T47D (cell line): ENCODE measurements at regions not wholly inside any gene's neighbourhood (a gene's known extent, or its start where the extent isn't known, plus 50 kb on each side); places are given as distances from the start of the nearest gene placed in this dataset.
"Not testable (repeated sequence)": the region's sequence is repeated elsewhere in the genome, so short reads cannot be mapped to it uniquely, and the experiment has no call there.

Source experiments
- DNase-seq, 2 experiments: peaks; one replicate each; pipeline versions ENCODE4 v3.0.0 to v3.0.0-alpha.2; 2011 to 2012; ENCODE audit warnings: low read depth in 1 of 2, low spot score in 1 of 2
- JUND ChIP-seq: IDR thresholded peaks from 2 replicates; pipeline ENCODE4 v1.6.1; 2012; ENCODE audit warnings: low read depth
- in situ Hi-C: cut with HindIII; loops from 2 replicates; pipeline ENCODE4 v1.10.0; 2016; ENCODE audit warnings: low sequenced_read_pairs, low pct_unique_long_range_greater_than_20kb

DNA sequence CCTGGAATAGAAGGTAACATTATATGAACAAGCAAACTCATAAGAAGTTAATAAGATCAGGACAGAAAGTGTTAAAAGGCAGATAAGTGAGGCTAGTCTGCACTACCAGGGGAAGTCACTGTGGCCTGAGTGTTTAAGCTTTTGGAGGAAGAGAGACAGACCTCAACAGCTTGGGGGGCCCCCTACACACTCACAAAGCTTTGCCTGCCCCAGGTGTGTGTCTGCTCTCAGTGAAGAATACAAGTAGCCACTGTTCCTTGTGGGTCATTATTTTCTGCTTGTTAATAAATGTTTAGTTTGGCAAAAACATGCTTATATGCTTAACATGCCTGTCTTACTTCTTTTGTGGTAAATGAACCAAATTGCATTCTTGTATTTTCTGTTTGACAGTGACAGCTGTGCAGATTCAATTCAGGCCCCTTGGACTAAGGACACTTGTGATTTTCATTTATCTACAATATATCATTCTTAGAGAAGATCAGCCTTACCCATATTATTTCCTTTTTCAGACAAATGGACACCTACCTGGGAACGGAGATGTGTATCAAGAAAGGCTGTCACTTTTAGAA, 50.7 kb upstream of the C12orf71 start:
- no peak for DNase-seq
- no peak for TF ChIP-seq JUND
- in situ Hi-C loops = no loop called here

DNA sequence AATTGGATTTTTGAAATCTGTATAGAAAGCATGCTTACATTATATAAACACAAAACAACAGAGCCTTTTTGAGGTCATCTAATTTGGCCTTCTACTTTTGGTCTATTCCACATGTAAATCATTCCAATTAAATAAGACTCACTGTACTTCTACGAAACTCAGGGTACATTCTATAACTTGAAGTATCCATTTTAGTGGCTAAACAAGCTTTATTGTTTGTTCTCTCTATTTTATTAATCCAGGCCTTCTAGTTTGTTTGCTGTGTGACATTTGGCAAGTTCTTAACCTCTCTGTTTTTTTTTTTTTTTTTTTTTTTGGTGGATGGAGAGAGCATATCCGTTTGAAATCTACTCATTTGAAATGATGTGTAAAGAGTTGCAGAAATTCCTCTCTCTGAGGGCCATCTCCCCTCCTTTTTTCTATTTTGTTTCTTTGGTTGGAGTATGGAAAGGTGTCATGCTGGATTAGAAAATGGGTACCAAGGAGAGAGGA, 58.1 kb upstream of the C12orf71 start:
- no peak for DNase-seq
- in situ Hi-C loops = no loop called here
- no peak for TF ChIP-seq JUND

DNA sequence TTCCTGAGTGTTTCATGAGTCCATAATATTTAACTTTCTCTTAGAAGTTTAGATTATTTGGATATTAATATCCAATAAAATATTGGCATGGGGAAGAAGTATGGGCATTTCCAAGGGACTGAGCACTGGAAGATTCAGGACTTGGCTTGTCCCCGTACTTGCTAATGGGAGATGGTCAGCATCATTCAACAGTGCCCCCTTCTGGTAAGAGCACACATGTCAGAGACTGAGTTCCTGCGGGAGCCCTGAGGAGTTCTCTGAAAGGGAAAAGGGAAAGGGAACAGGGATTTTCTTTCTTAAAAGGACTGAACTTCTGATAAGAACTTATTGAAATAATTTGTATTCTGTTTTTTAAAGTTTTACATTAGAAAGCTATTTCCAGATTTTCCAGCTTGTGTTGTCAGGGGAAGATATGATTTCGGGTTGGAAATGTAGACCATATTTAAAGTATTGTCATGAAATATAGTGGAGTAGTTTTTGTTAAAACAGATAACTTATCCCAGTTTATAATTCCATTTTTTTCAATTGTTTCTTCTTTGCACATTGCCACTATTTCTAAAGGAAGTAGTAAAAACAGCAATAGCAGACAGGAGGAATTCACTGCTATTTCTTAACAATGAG, 59.8 kb upstream of the C12orf71 start:
- no peak for TF ChIP-seq JUND
- DNase-seq = peak; percentile 43 to 87
- in situ Hi-C loops = no loop called here

DNA sequence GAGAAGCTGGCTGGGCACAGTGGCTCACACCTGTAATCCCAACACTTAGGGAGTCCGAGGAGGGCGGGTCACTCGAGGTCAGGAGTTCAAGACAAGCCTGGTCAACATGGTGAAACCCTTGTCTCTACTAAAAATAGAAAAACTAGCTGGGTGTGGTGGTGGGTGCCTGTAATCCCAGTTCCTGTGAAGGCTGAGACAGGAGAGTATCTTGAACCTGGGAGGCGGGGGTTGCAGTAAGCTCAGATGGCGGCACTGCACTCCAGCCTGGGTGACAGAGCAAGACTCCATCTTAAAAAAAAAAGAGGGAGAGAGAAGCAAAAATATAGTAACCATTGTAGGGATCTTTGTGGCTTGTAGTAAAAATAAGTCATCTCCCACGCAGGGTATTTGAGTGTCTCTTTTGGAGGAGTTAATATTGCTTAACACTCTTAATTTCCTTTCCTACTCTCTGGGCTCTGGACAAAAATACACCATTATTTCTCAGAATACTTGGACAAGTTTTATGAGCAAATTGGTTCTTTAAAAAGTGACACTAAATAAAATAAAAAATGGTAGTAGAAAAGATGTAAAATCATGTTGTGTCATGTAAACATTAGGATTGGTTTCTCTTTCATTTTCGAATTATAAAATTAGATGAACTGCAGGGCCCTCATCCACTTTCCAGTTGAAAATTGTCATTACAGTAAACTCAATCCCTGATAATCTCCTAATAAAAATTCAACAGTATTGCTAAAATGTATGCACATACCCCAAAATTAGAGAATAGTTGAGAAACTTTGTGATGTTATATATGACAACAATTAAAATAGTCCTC, 61.1 kb upstream of the C12orf71 start:
- in situ Hi-C loops = no loop called here
- TF ChIP-seq JUND = no peak
- no peak for DNase-seq

DNA sequence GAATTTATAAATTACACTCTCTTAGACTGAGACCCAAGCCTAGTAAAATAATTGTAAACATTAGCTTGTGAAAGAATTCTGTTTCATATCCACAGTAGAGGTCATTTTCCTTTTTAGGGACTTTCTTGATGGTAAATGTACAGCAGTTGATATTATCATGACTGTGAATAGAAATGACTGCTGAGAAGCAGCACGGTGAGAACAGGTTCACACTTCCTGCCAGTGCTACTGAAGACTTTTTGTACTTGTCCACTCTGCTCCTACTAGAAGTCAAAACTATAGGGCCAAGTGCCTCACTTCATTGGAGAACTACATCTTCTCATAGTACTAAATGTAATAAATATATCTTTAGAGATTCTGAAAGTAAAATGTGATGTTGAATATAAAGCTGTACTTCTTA, 63.3 kb upstream of the C12orf71 start:
- in situ Hi-C loops, DNase-seq: not testable (repeated sequence)

DNA sequence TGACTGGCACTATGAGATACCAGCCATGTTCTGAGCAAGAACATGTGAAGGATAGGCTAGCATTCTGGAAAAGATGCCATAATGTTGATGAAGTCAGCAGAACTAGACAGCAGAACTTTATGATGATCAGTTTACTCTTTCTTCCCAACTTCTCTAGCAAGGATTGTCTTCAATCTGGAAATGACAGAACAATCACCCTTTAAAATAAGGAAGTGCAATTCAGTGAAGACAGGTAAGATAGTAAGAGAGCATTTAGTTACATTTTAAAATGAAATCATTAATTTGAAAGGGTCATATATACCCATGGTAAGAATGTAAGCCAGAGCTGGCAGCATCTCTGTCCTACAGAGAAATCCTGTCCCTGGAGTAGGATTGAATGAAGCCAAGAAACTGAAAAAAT, 66.0 kb upstream of the C12orf71 start:
- TF ChIP-seq JUND = no peak
- no peak for DNase-seq
- in situ Hi-C loops = no loop called here

DNA sequence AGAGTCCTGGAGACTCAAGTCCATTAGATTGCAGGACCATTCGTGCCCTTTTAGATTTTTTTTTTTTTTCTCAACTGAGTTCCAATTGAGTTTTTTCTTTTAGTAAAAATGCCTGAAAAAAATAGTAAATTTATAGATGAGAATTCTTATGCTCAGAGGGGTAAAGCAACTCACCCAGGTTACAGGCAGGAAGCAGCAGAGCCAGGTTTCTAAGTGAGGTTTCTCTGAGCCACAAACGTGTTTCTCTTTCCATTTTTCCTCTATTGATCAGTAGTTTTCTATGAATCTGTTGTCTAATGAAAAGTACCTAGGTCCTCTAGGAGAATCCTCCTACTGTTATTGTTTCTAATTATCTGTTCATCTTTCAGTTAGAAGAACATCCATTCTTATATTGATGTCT, 66.4 kb upstream of the C12orf71 start:
- TF ChIP-seq JUND = no peak
- in situ Hi-C loops = no loop called here
- DNase-seq = no peak

DNA sequence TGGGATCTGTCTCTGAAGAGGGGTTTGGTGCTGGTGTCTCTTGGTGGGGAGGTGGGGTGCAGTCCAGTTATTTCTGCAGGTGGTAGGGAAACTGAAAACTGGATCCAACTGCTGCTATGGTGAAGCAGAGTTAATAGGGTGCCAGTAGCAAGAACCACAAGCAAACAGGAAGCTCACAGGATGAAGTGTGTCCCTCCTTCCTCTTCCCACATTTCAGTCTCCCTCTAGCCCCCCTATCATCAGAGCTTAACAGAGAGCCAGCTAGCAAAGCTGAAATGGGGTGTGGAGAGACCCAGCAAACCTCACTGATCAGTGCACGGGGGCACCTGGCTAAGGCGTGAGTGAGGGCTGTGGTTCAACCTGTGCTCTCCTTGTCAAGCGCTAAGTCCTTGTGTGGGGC, 69.1 kb upstream of the C12orf71 start:
- in situ Hi-C loops = no loop called here
- no peak for DNase-seq
- TF ChIP-seq JUND = no peak

DNA sequence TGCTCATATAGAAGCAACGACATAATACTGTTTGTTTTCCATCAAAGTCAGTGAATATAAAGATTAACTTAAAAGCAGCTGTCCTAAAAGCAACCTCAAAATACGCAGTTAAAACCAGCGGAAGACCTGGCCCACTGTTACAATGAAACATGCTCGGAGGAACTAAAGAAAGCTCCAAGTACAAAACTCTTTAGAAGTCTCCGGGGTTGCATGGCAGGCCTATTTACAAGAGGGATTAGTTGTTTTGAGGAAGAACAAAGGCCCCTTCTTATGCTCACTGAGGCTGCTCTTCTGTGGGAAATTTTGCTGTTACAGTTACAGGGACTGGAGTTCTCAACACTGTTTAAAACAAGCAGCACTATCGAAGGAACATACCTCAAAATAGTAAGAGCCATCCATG, 75.9 kb upstream of the C12orf71 start:
- TF ChIP-seq JUND = no peak
- no peak for DNase-seq
- in situ Hi-C loops = no loop called here

DNA sequence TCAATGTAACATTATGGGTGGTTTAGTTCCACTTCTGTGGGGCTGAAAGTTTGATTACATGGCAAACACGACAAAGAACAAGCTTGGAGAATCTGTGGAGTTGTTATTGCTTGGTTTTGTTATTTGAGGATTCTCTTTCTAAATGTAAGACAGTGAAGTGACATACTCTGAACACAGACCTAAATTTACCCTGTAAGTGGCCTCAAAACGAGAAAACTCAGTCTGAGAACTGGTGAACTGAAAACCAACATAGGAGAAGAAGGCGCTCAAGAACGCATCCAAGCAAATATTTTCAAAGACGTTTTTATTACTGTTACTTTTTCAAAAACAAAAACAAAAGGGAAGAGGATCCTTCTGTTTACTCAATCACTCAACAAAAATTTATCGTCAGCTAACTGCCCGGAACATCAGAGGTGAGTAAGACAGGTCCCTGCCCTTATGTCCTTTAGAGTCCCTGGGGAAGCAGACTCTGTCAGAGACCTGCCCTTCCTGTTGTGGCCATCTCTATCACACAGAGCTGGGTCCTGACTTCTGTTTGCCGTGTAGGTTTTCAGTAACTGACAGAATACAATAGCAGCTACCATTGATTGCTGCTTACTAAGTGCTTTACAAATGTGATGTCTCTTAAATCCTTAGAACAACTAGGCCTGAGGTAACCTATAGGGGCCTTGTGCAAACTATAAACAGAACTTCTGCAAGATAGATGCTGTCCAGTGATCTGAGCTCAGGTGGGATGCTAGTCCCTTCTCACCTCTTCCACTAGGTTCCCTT, 79.3 kb upstream of the C12orf71 start:
- DNase-seq = no peak
- in situ Hi-C loops = no loop called here
- TF ChIP-seq JUND = no peak

DNA sequence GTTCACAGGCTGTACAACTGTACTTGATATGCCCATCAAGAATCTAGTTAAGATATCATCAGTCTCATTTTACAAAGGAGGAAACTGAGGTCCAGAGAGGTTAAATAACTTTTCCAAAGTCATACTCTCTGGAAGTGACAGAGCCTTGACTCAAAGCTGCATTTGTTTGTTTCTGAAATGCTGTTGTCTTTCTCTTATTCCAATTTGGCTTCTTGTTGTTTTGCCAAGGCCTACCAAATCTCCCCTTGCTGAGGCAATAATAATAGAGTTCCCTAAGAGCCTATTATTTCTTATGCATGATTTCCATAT, 79.8 kb upstream of the C12orf71 start:
- TF ChIP-seq JUND = no peak
- no peak for DNase-seq
- in situ Hi-C loops = no loop called here

DNA sequence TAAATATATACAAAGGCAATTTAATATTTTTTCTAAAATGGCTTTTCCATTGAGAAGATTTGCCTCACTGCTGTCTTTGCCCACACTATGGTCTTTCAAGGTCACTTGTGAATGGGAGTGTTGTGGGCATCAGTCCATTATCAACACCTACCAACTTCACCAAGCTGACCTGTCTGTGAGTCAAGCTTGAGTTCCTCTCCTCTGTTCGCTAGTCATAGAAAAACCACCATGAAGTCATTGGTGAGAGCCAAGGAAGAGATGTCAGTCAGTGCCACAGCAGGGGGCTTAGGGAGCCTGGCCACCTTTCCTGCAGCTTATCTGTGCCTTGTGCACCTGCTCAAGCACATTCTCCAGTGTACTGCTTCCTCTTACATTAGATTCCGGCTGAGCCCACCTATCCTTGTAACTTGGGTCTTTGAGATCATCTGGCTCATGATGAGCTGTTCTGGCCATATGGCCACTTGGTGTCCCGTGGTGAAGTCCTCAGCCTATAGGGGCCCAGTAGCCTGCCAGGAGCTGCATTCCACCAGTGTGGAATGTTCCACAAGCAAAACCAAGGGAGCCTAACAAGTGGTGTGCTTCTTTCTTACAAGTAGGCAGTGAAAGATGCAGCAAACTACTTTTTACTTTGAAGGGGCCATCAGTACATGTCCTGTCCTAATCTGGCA, 80.8 kb upstream of the C12orf71 start:
- DNase-seq = no peak
- in situ Hi-C loops = no loop called here
- TF ChIP-seq JUND = no peak
